ENCODE measurements at regions not wholly inside any gene's neighbourhood (a gene's known extent, or its start where the extent isn't known, plus 50 kb on each side); places are given as distances from the start of the nearest gene placed in this dataset.

DNA sequence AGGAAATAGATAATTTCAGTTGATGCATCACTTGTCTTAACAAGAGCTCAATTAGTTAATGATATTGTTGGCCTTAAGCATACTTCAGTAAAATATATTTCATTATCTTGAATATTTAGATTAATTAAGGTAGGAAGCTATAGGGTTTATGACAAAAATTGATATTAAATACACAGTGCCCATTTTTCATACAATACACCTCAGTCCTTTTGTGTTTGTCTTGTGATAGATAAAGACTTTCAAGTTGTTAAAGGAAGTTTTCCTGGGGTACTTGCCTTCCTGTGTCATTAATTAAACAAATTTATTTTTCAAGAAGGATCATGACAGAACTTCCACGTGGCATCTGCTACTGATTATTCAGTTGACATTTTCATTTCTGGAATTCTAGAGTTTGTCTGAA lies 420.5 kb downstream of the MTX2 start:
- no peak for DNase-seq (ENCODE audit: extremely low spot score, insufficient read length, low read depth)
- no peak for FAIRE-seq

DNA sequence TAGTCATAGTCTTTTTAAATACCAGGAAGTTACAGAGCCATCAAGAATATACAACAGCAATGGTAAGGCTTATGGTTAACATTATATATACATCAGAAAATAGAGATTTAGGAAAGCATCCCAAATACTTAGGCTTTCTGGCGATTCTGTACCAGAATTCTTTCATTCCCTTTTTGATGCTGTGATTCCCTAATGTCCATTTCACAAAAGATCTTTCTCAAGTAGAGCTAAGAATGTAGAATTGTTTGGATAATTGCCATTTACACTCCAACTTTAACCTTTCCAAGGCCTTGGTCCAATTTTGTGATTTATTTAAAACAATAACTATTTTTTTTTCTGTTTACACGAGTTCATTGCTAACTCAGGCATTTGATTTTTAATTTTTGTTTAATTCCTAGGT lies 422.2 kb downstream of the MTX2 start:
- DNase-seq (ENCODE audit: extremely low spot score, insufficient read length, low read depth) (no peak), FAIRE-seq (no peak)

DNA sequence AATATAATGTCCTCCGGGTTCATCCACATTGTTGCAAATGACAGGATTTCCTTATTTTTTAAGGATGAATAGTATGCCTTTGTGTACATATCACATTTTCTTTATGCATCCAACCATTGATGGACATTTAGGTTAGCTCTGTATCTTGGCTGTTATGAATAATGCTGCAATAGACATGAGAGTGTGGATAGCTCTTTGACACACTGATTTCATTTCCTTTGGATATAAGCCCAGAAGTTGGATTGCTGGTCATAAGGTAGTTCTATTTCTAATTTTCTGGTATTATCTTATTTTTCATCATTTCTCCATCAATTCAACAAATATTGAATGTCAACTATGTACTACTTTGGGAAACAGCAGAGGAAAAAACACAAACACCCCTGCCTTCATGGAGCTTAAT lies 423.3 kb downstream of the MTX2 start:
- FAIRE-seq (no peak), DNase-seq (ENCODE audit: extremely low spot score, insufficient read length, low read depth) (no peak)

DNA sequence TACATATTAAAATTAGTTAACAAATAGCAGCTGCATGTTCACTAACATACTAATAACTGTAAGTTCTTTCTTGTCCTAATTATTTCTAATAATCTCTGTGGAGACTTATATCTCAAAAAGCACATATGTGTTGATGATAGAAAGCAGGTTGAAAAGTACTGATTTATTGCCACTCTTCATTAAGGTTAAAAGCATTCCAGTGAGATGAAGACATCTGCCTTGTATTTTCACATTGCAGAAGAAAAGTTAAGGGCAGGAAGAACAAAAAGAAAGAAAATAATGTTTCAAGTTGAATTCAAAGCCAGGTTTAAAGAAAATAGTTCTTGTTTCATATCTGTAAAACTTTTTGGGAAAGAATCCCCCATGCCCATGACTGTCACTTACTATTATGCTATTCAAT lies 429.9 kb downstream of the MTX2 start:
- DNase-seq (ENCODE audit: extremely low spot score, insufficient read length, low read depth) (no peak), FAIRE-seq (no peak)

DNA sequence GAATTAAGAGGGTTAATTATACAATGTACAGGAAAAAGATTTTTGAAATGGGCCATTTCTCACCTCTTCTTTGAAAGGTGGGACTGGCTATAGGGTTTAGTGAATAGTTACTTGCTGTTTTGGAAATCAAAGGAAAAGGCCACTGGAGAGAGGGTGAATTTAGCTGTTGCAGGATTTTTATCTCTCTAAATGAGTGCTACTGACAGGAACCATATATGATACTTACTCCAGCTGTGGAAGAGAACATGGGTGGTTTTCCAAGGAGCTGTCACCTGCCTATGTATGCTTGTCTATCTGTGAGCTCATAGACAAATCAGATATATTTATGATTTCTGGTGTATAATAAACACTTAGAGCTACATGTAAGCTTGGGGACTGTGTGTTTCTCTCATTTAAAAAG lies 430.4 kb downstream of the MTX2 start:
- FAIRE-seq (no peak), DNase-seq (ENCODE audit: extremely low spot score, insufficient read length, low read depth) (no peak)

DNA sequence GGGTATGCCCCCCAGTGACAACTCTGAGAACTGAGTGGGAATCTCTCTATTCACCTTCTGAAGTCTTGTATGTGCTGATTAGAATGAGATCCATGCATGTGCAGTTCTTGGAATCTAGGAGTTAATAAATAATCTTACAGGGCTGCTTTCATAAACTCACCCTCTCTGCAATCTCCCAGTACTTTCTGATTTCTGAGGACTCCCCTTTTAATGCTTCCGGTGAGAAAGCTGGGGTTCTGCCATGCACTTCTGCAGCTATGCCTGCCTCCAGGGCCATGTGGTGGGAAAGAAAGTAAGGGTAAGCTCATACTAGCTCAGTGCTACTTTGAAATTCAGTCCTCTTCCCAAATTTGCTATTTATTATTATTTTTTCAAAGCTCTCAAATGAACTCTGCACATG lies 432.9 kb downstream of the MTX2 start:
- DNase-seq (ENCODE audit: extremely low spot score, insufficient read length, low read depth) (no peak), FAIRE-seq (no peak)

DNA sequence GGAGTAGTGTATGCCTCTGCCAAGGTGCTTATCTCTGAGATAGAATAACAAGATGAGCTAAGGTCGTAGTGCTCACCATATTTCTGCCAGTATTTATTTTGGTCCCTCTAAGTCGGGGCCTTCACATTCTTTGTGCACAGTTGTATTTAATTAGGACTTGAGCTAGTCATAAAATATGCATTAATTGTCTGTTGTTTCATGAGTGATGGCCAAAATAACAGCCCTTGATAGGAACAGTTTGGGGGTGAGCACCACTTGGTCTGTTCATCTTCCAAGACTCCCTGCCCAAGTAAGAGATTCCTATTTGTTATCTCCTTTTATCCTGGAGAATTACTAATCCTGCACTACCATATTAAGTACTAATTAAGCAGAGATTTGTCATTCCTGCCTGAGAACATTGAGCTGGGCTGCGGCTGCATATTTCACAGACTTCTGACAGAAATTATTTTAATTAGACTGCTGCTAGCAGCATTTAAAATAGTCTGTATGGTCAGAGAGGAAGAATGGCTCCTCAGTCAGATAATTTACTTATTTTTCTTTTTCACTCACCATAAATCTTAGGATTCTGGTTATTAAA lies 435.1 kb downstream of the MTX2 start:
- DNase-seq (ENCODE audit: extremely low spot score, insufficient read length, low read depth) (no peak), FAIRE-seq (no peak)

DNA sequence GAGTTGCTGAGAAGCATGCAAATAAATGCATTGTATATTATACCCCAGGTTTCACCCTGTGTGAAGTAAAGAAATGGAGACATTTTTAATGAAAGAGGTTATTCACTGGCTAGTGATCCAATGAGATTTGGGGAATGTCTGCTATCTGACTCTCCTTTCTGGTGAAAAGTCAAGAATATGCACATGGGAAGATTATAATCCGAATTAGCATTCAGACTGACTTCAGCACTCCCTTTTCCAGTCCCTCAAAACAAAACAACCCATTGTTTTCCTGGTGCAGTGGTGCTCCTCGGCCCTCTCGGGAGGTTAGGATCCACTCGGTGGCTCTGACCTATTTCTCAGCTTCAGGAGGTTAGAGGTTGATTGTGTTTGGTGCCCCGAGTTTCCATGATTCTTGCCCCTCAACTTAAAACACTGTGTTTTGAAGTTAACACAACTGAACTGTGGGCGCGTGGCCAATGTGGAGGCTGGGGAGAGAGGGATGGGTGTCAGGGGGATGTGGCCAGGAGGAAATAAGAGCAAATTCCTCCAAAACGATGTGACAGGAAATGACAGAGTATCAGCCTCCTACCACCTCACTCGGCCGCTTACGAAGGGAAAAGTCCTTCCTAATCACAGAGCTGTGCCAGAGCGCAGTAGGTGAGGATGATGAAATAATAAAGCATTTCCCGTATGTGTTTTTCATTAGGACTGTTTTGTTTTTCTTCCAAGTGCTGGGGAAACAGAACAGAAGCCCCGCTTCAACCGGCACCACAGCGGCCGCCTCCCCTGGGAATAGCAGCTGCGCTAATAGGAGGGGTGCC lies 440.1 kb downstream of the MTX2 start:
- FAIRE-seq (no peak), DNase-seq (ENCODE audit: extremely low spot score, insufficient read length, low read depth) (no peak)

DNA sequence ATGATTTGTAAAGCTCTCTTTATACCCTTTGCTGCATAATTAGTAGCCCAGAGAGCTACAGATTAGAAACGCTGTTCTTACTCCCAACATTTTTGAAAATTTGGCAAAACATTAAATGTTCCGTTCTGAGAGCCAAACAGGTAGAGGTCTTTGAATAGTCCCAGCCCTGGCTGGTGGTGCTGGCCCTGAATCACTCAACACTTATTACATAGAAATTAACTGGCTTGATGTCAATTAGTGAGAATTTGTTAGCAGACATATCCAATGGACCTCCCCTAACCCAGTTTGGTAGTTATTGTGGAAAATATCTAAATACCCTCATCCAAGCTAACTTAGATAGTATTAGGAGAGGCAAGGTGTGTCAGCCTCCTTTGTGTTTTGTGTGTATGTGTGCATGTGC lies 440.7 kb downstream of the MTX2 start:
- FAIRE-seq (no peak), DNase-seq (ENCODE audit: extremely low spot score, insufficient read length, low read depth) (no peak)

DNA sequence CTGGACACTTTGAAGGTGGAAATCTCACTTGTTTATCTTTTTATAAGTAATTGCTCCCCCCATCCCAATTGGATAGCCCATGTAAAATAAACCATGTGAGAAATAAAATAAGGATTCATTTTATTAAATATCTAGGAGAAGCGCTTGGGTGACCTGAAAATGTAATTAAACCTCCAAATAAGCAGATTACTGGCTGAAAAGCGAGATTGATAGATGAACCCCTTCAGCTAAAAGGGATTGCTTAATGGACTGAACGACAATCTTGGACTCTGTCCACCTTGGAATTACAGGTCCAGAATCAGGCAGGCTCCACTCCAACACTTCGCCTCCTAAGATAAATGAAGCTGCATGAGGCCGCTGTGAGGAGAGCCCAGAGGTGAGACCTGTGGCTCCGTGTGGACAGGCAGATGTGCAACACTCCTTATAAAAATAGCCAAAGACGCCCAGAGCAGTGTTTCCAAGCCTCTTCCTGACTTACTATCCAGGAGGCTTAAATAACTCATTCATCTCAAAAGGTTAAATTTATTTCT lies 441.5 kb downstream of the MTX2 start:
- FAIRE-seq = no peak
- DNase-seq (ENCODE audit: extremely low spot score, insufficient read length, low read depth) = no peak

DNA sequence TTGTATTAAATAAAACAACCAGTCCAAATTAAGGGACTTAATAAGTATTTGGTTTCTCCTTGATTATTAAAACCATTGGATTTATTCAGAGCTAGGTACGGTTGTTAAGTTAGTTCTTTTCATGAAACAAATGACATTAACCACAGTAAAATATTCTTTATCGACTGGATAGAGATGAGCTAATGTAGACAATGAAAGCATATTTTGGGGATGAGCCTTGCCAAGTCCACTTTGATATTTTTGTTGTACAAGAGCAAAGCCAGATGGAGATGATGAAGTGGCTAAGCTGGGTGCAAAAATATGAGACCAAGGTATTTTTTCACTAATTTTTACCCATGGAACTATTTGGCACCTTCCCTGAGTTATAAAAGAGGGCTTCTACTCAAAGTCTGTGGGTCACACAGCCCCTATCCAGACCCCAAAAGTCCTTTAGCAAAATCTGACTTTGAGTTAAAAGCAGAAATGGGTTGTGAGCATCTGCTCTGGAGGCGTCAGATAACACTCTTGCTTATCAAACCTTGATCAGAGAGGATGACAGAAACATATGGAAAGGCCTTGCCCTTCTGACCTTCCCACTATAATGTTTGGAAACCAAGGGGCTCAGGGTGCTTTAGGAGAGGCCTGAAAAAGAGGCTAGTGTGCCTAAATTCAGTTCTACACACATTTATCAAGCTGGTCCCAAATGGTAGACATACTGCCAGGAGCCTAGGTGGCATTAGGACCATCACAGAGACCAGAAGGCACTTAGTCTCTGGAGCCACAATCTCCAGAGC lies 456.8 kb downstream of the MTX2 start:
- DNase-seq (ENCODE audit: extremely low spot score, insufficient read length, low read depth) (no peak), FAIRE-seq (no peak)

DNA sequence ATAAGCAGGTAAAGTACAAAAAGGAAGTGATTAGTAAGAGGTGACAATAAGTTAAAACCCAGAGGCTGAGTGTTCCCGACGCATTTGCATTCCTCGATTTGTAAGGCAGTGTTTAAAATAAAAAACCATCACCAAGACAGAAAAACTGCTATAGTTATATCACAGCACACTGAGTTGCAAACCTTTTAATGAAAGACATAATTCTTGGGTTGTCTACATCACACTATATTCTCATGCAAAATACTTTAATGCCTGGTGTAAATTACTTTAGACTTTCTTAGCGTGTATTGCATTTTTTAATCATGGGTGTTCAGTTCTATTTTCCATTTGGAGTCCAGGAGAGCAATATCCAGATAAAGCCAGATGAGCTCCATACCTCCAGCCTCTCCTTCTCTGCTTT lies 458.5 kb downstream of the MTX2 start:
- FAIRE-seq = no peak
- no peak for DNase-seq (ENCODE audit: extremely low spot score, insufficient read length, low read depth)

DNA sequence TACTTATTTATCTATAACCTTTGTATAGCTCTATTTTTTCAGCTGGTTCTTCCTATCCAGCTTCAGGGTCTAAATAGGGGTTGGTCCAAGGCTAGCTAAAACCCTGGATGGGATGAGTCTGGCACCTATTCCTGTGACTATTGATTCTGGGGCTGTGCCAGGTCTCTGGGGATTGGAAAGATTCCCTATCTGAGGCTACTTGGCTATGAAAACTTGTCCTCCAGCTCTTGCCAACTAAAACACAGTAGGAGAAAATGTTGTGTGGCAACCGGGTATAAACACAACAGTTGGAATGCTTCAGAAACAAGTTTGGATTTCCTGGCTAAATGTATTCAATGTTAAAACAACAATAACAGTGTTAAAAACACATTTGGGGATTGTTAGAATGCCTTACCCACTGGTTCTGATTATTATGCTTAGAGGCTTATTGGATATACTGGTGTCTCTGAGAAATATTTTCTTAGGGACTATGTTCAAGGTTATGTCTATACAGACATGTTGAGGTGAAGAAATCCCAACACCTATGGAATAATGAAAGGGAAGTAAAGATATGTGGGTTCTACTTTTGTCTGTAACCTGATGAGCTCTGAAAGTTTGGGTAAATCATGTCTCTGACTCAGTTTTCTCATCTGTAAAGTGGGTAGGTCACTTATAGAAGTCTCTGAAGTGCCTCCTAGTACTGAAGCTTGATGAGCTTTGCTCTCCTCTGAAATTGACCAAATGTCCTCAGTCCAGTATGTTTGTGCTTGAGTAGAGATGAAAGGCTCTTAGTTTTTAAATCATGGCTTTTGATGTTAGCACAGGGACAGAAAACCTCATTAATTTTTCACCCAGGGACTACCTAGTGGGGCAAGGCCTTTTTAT lies 460.7 kb downstream of the MTX2 start:
- no peak for FAIRE-seq

DNA sequence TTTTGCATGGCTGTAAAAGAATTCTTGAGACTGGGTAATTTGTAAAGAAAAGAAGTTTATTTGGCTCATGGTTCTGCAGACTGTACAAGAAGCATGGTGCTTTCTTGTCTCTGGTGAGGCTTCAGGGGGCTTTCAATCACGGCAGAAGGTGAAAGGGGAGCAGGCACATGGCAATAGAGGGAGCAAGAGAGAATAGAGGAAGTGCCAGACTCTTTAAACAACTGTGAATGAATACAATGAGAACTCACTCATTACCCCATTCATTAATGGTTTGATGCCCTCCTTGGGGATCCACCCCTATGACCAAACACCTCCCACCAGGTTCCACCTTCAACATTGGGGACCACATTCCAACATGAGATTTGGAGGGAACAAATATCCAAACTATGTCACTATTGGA lies 463.5 kb downstream of the MTX2 start:
- DNase-seq (ENCODE audit: extremely low spot score, insufficient read length, low read depth) (no peak), FAIRE-seq (no peak)

More for the DNA sequence above, 460.7 kb downstream of the MTX2 start:
- no peak for DNase-seq (ENCODE audit: extremely low spot score, insufficient read length, low read depth)

DNA sequence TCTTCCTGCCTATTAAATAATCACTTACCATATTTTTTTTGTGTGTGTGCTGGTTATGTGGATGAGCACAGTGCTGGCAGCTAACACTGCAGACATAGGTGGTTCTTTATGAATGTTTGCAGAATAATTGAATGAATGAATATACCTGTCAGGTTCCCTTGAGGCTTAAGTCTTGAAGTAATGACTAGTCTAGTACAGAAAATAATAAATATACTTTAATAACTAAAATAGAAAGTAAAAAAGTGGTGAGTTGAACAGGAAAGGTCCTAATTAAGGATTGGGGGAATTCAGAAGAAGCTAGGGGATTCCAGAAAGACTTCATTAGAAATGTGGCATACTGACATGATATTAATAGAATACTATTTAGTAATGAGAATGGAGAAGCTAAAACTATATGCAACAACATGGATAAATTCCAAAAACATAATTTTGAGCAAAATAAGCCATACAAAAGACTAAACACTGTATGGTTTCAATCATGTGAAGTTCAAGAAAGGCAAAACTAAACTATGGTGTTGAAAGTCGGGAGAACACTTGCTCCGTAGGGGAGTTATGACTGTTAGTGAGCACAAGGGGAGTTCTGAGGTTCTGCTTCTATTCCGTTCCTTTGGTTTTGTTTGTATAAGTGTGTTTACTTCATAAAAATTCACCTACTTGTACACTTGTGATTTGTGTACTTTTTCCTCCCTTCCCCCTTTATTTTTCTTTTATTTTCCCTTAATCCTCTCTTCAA lies 464.6 kb downstream of the MTX2 start:
- no peak for DNase-seq (ENCODE audit: extremely low spot score, insufficient read length, low read depth)
- no peak for FAIRE-seq

DNA sequence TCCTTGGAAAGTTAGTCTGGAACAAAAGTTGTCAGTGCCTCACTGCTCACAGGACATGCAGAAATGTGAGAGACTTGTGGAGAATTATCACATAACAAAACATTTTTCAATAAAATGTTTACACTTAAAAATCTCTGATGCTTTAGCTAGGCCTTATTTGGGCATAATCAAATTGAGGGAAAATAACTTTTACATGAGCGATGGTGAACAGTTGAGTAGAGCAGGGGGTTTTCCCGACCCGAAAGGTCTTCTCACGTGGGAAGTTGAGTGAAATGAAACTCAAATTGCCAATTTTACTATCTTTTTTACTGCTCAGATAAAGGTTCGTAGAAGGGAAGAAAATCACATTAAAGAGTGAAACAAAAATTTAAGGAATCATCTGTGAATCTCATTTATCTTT lies 465.6 kb downstream of the MTX2 start:
- FAIRE-seq (no peak), DNase-seq (ENCODE audit: extremely low spot score, insufficient read length, low read depth) (no peak)

DNA sequence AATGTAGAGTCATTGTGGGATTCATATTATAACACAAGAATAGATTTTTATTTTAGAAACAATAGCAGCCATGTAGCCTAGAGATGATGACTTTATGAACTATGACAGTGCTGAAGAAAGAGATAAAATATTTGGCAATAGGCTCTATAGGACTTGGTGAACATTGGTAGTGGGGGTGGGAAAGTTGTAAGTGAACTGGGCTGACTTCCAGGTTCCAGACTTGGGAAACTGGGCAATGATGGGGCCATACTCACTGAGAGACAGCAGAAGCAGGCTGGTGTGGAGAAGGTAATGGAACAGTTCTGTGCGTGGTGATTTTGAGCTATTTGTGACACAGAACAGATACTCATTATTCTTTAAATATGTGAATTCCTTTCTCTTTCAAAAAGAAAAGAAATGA lies 470.3 kb upstream of the HNRNPA3 start:
- no peak for DNase-seq (ENCODE audit: extremely low spot score, insufficient read length, low read depth)

DNA sequence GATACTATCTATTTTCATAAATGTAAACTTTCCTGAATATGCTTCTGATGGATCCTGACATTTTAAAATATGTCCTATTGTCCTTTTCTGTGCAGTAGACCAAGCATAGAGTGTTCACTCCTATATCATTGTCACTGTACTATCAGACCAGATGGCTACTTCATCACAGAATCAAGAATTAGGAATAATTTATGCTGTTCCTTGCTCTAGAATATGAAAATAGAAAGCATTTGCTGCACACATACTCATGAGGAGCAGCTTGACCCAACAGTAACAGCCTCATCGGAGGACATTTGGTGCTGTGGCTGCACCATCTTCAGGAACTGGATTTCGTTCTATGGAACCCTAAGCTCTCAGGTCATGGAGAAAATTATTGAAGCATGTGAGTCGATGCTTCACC lies 468.9 kb upstream of the HNRNPA3 start:
- DNase-seq (ENCODE audit: extremely low spot score, insufficient read length, low read depth) (no peak), FAIRE-seq (no peak)

More for the DNA sequence above, 470.3 kb upstream of the HNRNPA3 start:
- no peak for FAIRE-seq

DNA sequence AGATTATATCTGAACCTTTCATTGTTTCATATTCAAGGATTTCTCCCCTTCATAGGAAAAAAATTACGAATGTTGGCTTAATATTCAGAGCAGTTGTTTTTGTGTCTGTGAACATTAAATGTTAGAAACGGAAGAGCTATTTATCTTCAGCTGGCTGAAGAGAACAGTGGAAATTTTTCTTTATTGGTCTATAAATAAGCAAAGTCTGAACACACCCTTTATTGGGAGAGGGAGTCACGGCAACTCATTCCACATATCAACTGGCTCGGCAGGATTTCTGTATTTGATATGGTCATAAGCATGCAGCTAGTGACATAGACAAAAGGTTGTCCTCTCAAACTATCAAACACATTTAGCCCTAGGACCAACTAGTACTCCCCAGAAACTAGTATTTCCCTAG lies 468.4 kb upstream of the HNRNPA3 start:
- DNase-seq (ENCODE audit: extremely low spot score, insufficient read length, low read depth) (no peak), FAIRE-seq (no peak)

Measured in GM18507 (cell line).